ENCODE measurements at regions not wholly inside any gene's neighbourhood (a gene's known extent, or its start where the extent isn't known, plus 50 kb on each side); places are given as distances from the start of the nearest gene placed in this dataset.

- no peak for DNase-seq (ENCODE audit: low spot score in 2 of 2)
- H3K27me3 ChIP-seq, result no peaks in the 10 kb centered on the region
- no peak overlapping the region for H3K27ac ChIP-seq
- TF ChIP-seq CTCF (IDR thresholded peaks at IDR 0.05), result no peak
- TF ChIP-seq POLR2AphosphoS5 (IDR thresholded peaks at IDR 0.05), result no peak
- no peak for TF ChIP-seq POLR2A (IDR thresholded peaks at IDR 0.05)
- no peaks in the 10 kb centered on the region for H3K36me3 ChIP-seq
- H3K4me1 ChIP-seq, result no peaks in the 10 kb centered on the region
- H3K9me3 ChIP-seq, result no peaks in the 10 kb centered on the region
- intact Hi-C loops (cut with DNase I; ENCODE audit: low total_unique reads), result no loop called here
- no peak overlapping the region for H3K4me3 ChIP-seq
Measured at GRCh38 chr1:67576474-67576873, 108.5 kb upstream of the GADD45A start.

GRCh38 chr1:67577646-67578045, 107.4 kb upstream of the GADD45A start:
- Histone ChIP-seq H3K36me3 (no peaks in the 10 kb centered on the region), H3K4me1 (no peaks in the 10 kb centered on the region), H3K9me3 (no peaks in the 10 kb centered on the region), H3K27ac (no peak overlapping the region), H3K27me3 (no peaks in the 10 kb centered on the region), H3K4me3 (no peak overlapping the region)
- DNase-seq (ENCODE audit: low spot score in 2 of 2), result no peak
- no peak for TF ChIP-seq POLR2AphosphoS5 (IDR thresholded peaks at IDR 0.05)
- no peak for TF ChIP-seq POLR2A (IDR thresholded peaks at IDR 0.05)
- TF ChIP-seq CTCF (IDR thresholded peaks at IDR 0.05), result no peak
- intact Hi-C loops (cut with DNase I; ENCODE audit: low total_unique reads), result no loop called here

- H3K27me3 ChIP-seq, result no peaks in the 10 kb centered on the region
- intact Hi-C loops (cut with DNase I; ENCODE audit: low total_unique reads), result no loop called here
- no peak overlapping the region for H3K27ac ChIP-seq
- H3K9me3 ChIP-seq, result no peaks in the 10 kb centered on the region
- H3K4me1 ChIP-seq, result no peaks in the 10 kb centered on the region
- DNase-seq (ENCODE audit: low spot score in 2 of 2), result no peak
- no peaks in the 10 kb centered on the region for H3K36me3 ChIP-seq
- TF ChIP-seq CTCF (IDR thresholded peaks at IDR 0.05), result no peak
- H3K4me3 ChIP-seq, result no peak overlapping the region
Measured at GRCh38 chr1:67578397-67579020, 106.5 kb upstream of the GADD45A start.

- no peak for TF ChIP-seq POLR2A (IDR thresholded peaks at IDR 0.05)
- TF ChIP-seq CTCF (IDR thresholded peaks at IDR 0.05), result no peak
- TF ChIP-seq POLR2AphosphoS5 (IDR thresholded peaks at IDR 0.05), result no peak
- intact Hi-C loops (cut with DNase I; ENCODE audit: low total_unique reads), result no loop called here
- Histone ChIP-seq H3K27me3 (no peaks in the 10 kb centered on the region), H3K9me3 (no peaks in the 10 kb centered on the region), H3K4me3 (no peak overlapping the region), H3K4me1 (no peaks in the 10 kb centered on the region), H3K36me3 (no peaks in the 10 kb centered on the region), H3K27ac (no peak overlapping the region)
- no peak for DNase-seq (ENCODE audit: low spot score in 2 of 2)
Measured at GRCh38 chr1:67579623-67580394, 105.2 kb upstream of the GADD45A start.

- H3K4me3 ChIP-seq, result no peak overlapping the region
- no peaks in the 10 kb centered on the region for H3K4me1 ChIP-seq
- DNase-seq (ENCODE audit: low spot score in 2 of 2), result no peak
- intact Hi-C loops (cut with DNase I; ENCODE audit: low total_unique reads), result no loop called here
- no peak overlapping the region for H3K27ac ChIP-seq
- no peaks in the 10 kb centered on the region for H3K9me3 ChIP-seq
- no peaks in the 10 kb centered on the region for H3K27me3 ChIP-seq
- H3K36me3 ChIP-seq, result no peaks in the 10 kb centered on the region
- TF ChIP-seq POLR2AphosphoS5 (IDR thresholded peaks at IDR 0.05) (no peak), POLR2A (IDR thresholded peaks at IDR 0.05) (no peak), CTCF (IDR thresholded peaks at IDR 0.05) (no peak)
Measured at GRCh38 chr1:67580691-67581403, 104.2 kb upstream of the GADD45A start.

Measured in breast epithelium (tissue), 4 donors.